ENCODE measurements at regions not wholly inside any gene's neighbourhood (a gene's known extent, or its start where the extent isn't known, plus 50 kb on each side); places are given as distances from the start of the nearest gene placed in this dataset.
"Not testable (repeated sequence)": the region's sequence is repeated elsewhere in the genome, so short reads cannot be mapped to it uniquely, and the experiment has no call there.

DNA sequence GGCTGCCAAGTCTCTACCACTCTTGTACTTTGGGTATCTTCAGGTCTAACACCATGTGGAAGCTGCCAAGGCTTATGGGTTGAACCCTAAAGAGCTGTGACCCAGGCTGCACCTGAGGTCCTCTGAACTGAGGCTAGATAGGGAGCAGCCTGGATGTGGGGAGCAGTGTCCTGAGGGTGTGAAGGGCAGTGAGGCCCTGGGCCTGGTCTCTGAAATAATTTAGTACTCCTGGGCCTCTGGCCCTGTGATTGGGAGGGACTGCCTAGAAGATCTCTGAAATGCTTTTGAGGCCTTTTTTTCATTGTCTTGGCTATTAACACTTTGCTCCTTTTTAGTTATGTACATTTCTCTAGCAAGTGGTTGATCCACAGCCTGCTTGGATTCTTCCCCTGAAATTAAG is 847.2 kb upstream of the B3GALT2 start:
- DNase-seq (ENCODE audit: low read depth in 2 of 2) = no peak

DNA sequence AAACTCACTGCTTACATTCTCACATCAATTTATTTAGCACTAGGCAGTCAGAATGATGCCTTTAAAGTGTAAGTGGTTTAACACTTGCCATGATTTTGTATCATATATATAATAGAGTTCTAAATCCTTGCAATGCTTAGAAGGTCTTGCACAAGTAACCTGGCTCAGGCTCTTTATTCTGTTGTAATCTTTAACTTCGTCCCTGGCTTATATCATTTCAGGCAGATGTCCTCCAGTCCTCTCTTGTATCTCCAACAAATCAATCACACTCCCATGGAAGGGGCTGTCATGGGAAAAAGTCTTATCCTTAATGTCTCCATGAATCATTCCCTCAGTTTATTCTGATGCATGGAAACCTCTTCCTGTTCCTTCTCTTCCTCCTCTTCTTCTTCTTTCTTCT is 841.6 kb upstream of the B3GALT2 start:
- no peak for DNase-seq (ENCODE audit: low read depth in 2 of 2)

DNA sequence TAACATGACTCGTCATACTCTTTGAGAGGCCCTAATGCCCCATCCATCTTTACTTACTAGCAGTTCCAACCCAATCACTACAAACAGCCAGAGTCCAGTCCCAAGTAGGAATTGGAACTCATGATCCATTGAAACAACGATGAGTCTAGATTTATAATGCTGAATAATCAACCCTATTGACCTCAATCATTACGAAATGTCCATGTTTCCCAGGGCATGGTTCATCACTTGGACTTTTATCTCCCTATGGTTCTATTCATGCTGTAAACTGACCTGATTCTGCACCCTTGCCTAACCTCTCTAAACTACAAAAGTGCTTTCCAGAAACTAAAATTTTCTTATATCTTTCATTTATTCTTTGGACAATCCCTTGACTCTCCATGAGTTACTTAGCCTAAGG is 840.0 kb upstream of the B3GALT2 start:
- no peak for DNase-seq (ENCODE audit: low read depth in 2 of 2)

DNA sequence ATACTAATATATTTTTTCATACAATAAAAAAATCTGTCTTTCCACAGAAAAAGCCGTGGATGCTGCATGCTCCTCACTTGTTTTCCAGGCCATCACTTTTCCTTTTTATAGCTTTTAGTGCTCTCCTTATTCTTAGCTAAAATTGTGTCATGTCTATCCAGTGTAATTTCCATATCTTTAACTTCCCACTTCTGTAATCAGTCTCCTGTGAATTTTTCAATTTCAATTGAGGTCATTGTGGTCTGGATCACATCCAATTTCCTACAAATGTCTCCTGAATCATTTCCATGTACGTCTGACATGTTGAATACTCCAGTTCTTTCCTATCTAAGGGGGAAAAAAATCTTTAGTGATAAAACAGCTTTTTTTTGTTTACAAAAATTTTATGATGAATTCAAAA is 838.2 kb upstream of the B3GALT2 start:
- peak; percentile 67 to 94 for DNase-seq (ENCODE audit: low read depth in 2 of 2)

DNA sequence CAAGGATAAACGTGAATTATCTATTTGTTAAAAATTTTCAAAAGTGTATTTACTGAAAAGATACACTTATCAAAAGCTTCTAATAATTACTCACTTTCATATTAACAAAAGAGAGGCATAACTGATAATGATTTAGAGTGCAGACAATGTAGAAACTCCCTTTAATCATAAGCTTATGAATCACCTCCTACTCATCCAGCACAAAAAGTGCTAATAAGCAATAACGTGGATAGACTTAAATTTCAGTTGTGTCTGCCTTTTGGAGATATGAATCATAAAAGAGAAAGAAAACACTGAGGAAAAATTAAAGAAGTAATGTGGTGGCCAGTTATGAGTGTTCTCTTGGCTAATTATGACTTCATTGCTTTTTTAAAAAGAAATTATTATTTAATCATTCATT is 827.6 kb upstream of the B3GALT2 start:
- DNase-seq (ENCODE audit: low read depth in 2 of 2) = peak in 1 of 2 donors; percentile 61

DNA sequence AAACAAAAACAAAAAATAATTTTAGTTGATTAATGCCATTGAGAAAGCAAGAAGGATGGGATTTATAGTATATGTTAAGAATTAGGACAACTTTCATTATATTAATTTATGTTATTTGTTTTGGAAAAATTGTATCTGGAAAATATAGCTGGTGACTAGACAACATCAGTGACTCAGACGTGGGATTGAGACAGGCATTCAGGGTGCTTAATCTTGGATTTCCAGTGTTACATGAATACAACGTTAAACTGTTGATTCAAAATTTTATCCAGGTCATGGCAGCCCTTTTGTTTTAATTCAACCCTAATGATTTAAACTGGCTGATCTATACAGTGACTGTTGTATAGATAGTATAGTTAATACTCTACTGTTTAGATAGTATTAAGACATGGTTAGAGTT is 827.1 kb upstream of the B3GALT2 start:
- DNase-seq (ENCODE audit: low read depth in 2 of 2) = peak in 1 of 2 donors; percentile 20

DNA sequence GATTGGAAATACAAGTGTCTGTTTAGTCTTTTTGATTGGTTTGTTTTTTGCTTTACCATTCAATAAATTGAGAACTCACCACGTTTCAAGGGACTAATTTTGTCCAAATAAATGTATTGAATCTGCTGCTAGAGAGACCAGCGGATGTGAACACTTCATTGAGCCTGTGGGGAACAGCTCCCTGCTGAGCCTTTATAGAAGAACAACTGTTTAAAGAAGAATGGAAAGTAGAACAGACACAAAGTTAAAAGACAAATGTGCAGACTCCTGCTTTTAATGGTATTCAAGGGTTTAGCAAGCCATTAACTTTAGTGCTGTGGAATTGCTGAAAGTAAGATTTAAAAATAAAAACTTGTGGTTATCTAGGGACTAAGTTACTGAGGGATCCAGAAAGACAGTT is 817.7 kb upstream of the B3GALT2 start:
- no peak for DNase-seq (ENCODE audit: low read depth in 2 of 2)

DNA sequence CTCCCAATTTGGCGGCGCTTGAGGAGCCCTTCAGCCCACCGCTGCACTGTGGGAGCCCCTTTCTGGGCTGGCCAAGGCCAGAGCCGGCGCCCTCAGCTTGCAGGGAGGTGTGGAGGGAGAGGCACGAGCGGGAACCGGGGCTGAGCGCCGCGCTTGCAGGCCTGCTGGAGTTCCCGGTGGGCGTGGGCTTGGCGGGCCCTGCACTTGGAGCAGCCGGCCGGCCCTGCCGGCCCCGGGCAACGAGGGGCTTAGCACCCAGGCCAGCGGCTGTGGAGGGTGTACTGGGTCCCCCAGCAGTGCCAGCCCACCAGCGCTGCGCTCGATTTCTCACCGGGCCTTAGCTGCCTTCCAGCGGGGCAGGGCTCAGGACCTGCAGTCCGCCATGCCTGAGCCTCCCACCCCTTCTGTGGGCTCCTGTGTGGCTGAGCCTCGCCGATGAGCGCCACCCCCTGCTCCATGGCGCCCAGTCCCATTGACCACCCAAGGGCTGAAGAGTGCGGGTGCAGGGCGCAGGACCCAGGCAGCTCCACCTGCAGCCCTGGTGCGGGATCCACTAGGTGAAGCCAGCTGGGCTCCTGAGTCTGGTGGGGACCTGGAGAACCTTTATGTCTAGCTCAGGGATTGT is 815.4 kb upstream of the B3GALT2 start:
- DNase-seq (ENCODE audit: low read depth in 2 of 2) = not testable (repeated sequence)

DNA sequence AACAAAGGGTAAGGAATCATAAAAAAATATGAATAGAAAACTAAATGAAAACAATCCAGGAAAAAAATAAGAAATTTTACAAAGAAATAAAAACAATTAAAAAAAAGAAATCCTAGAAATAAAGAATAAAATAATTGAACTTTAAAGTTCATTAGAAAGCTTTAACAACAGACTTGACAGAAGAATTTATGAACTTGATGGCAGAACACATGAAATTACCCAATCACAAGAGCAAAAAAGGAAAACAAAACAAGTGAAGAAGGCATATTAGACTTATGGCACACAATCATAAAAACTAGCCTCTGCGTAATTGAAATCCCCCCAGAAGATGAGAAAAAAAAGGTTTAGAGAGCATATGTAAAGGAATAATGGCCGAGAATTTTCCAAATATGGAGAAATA is 802.5 kb upstream of the B3GALT2 start:
- no peak for DNase-seq (ENCODE audit: low read depth in 2 of 2)

DNA sequence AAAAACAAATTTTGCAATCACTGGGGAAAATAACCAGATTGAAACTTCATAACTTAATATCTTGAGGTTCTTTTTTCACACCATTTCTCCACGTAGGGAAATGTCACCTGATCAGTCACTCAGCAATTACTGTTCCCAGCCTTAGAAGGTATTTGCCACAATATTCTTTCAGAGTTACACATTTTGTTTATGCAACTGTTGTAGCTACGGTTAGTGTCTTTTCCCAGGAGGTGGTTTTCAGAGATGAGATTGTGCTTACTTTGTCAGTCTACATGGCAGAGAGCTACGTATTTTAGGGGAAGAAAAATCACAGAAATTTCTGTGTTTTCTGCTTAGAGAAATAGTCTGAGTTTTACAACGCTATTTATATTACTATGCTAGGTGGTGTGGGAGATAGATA is 792.8 kb upstream of the B3GALT2 start:
- DNase-seq (ENCODE audit: low read depth in 2 of 2) = no peak

DNA sequence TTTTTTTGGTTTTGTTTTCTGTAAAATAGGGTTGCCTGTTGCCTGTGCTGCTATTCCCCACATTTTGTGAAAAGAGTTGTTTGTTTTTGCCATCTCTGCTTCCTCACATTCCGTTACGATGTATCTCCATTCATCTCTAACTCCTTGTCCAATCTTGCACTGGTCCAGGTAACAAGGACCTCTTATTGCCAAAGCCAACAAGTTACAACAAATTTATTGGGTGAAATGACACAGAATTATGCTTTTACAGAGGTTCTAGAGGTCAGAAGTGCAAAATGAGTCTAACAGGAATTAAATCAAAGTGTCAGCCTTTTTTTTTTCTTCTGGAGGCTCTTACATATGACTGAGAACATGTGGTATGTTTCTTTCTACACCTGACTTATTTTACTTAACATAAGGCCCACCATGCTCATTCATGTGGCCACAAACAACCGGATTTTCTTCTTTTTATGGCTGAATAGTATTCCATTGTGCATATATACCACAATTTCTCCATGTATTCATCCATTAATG is 787.9 kb upstream of the B3GALT2 start:
- DNase-seq (ENCODE audit: low read depth in 2 of 2) = no peak

DNA sequence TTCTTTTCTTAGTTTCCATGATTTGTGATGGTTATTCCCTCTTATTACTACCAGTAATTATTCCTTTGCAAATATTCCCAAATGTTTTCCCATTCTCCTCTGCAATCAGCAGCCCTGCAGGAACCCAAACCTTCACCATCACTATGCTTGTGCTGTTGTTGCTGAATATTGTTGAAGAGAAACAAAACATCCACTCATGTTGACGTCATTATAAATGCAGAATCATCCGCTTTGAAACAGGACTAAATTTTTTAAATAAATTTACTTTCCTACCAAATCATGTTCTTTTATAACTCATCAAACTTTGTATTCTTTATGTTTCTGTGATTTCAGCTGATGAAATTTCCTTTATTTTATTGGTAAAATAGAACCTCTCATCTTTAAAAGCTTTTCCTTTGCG is 787.0 kb upstream of the B3GALT2 start:
- no peak for DNase-seq (ENCODE audit: low read depth in 2 of 2)

DNA sequence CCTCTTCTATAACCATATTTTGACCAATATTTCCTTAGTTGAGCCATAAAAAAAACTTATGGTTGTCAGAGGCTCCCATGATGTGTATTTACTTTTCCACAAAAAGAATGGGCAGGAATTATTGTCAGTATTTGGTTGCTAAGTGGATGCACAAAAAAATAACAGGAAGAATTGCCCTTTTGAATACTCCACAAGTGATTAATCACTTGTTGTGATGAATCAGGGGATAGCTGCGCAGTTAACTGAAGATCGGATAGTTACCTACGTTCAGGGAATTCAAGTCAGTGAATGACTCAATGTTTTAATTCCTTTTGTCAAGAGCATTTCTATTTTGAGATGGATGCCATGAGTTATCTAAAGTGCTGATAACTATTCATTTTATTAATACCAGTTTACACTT is 785.2 kb upstream of the B3GALT2 start:
- DNase-seq (ENCODE audit: low read depth in 2 of 2) = peak; percentile 51 to 94

DNA sequence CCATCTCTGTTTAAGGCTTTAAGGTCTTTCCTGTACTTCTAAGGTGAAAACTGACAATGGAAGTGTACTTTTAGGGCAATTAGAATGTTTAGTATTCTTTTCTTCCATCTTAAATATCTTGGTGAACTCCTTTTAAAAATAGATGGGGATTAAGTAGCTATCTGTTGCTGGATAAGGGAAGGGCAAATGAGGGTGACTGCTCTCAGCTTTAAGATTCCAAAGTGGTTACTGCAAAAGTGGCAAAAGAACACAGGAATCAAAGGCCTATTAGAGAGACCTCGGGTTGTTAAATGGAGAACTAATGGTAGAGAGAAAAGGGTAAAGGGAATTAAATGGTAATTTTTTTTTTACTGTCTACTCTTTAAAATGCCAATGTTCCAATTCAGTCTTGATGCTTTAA is 774.1 kb upstream of the B3GALT2 start:
- DNase-seq (ENCODE audit: low read depth in 2 of 2) = no peak

DNA sequence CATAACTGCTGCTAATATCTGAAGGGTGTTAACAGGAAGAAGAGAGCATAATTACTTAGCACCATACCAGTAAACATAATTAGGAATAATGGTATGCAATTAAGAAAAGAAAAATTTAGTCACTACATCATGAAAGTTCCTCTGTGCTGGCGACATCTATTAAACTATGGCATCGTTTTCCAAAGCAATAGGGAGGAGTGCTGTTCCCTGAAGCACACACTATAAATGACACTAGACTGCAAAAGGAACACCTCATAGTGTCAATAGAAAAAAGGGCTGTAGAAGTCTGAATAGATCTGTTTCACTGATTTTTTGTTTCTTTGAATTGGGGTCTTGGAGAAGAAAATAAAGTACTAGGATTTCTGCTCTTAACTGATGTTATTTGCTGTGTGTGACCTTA is 773.6 kb upstream of the B3GALT2 start:
- no peak for DNase-seq (ENCODE audit: low read depth in 2 of 2)

DNA sequence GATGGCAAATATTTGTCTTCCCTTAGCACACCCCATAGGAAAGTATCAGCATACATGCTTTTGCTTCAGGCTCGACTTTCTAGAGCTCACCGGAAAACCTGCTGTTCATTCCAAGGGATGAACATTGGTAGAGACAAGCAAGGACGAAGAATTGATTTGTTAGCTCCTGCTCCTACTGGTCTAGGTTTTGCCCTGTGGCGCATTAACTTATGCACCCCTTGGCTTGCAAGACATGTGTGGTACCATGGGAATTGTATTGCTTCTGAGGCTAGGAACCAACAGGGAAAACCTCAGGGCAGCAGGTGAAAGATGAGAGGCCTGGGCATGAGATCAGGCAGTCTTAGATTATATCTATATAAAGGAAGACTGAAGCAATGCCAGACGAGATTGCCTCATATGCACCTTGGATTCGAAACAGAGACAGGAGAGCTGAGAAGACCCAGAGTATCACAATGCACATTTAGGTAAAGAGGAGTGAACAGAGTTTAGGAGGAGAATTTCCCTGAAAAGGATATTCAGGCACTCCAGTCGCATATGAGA is 771.2 kb upstream of the B3GALT2 start:
- no peak for DNase-seq (ENCODE audit: low read depth in 2 of 2)

DNA sequence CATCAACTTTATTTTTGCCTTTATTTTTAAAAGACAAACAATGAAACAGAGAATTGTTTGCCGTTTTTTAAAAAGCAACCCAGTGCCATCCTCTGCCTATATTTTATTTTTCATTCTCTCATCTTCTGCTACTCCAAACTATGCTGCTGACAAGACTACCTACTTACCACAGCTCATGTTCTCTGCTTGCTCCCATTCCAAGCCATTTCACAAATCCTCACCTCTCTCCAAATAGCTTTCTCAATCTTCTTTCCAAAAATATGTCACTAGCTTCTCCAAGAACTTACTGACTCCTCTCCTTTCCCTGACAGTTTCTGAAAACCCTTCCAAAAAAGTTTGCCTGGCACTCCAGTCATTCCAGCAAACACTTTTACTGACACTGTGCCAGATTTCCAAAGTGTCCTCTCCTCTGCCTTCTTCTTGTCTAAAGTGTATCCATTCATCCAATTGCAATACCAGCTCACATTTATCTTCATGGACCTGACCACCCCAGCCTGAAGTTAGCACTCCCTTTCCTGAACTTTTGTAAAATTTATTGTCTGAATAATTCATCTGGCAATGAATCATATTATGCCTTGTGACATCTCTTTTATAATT is 766.5 kb upstream of the B3GALT2 start:
- DNase-seq (ENCODE audit: low read depth in 2 of 2) = no peak

DNA sequence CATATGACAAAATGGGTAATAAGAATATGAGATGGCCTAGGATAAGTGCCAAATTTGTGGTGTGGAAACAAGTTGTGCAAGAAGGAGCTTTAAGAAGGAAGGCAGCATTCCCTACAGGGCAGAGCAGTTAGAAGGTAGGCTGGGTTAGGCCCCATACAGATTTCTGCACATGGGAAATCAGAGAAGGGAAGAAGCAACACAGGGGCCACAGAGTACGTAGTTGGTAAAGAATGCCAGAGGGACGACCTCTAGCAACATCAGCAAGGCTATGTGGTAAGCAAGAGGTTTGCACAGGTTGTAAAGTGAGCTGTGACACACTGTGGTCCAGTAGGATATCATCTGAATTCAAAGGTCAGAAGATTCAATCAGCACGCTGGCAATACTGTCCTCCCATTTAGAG is 765.6 kb upstream of the B3GALT2 start:
- DNase-seq (ENCODE audit: low read depth in 2 of 2) = no peak

DNA sequence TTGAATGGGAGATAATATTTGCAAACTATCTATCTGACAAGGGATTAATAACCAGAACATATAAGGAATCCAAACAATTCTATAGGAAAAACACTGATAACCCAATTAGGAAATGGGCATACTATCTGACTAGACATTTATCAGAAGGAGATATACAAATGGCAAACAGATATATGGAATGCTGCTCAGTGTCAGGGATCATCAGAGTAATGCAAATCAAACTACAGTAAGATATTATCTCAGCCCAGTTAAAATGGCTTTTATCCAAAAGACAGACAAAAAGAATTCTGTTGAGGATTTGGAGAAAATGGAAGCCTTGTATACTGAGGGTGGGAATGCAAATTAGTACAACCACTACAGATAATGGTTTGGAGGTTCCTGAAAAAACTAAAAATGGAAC is 758.0 kb upstream of the B3GALT2 start:
- no peak for DNase-seq (ENCODE audit: low read depth in 2 of 2)

DNA sequence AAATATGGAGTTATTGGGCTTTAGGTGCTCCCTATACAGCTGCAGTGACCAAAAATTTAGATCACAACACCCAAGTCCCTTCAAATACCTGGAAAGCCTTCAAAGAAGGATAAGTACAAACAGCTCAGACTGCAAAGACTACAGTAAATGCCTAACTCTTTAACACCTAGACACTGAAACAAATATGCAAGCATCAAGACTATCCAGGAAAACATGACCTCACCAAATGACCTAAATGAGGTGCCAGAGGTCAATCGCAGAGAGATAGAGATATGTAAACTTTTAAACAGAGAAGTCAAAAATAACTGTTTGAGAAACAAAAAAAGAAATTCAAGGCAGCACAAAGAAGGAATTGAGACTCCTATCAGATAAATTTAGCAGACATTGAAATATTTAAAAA is 753.8 kb upstream of the B3GALT2 start:
- DNase-seq (ENCODE audit: low read depth in 2 of 2) = no peak

DNA sequence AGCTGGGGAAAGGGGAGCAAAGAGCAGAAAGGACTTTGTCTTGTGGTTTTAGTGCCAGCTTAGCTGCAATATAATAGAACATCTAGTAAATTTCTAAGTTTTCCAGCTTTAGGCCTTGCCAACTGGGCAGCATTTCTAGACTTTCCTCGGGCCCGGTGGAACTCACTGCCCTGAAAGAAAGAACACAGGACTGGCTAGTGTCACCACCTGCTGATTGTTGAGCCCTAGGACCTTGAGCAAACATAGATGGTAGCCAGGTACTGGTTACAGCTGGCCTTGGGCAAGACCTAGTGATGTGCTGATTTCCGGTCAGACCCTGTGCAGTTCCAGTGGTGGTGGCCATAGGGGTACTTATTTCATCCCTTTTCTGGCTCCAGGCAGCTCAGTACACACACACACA is 753.2 kb upstream of the B3GALT2 start:
- no peak for DNase-seq (ENCODE audit: low read depth in 2 of 2)

DNA sequence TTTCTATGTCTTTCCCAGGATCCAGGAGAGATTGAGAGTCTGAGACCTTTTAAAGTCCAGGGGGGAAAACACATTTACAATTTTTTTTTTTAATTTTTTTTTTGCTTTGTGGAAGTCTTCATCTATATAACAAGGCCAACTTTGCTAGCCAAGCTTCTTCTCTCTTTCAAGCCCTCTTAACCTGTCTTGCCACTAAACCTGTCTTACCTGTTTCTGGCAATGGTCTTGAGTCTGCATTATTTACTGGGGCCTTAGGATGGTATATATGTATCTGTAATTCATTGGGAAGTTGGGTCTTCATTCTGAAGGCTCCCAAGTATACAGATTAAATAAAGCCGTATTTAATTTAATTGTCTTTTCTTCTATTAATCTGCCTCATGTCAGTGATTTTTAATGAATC is 750.9 kb upstream of the B3GALT2 start:
- DNase-seq (ENCODE audit: low read depth in 2 of 2) = no peak

DNA sequence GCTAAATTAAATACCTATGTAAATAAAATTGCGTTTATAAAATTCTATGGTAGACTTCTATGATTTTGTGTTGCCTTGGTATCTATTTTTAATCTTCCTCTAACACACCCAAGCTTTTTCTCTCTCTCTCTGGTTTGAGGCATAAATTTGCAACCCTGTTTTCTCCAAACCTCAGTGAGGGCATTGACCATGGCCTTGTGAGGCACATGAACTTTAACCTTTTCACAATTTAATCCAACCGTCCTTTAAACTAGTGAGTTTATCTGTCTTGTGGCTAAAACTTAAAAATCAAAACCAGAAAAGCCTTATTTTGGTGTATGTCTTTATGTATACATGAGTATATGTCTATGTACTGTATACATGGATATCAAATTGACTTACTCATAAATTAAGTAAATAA is 746.6 kb upstream of the B3GALT2 start:
- DNase-seq (ENCODE audit: low read depth in 2 of 2) = no peak
